ENCODE measurements at regions not wholly inside any gene's neighbourhood (a gene's known extent, or its start where the extent isn't known, plus 50 kb on each side); places are given as distances from the start of the nearest gene placed in this dataset.

DNA sequence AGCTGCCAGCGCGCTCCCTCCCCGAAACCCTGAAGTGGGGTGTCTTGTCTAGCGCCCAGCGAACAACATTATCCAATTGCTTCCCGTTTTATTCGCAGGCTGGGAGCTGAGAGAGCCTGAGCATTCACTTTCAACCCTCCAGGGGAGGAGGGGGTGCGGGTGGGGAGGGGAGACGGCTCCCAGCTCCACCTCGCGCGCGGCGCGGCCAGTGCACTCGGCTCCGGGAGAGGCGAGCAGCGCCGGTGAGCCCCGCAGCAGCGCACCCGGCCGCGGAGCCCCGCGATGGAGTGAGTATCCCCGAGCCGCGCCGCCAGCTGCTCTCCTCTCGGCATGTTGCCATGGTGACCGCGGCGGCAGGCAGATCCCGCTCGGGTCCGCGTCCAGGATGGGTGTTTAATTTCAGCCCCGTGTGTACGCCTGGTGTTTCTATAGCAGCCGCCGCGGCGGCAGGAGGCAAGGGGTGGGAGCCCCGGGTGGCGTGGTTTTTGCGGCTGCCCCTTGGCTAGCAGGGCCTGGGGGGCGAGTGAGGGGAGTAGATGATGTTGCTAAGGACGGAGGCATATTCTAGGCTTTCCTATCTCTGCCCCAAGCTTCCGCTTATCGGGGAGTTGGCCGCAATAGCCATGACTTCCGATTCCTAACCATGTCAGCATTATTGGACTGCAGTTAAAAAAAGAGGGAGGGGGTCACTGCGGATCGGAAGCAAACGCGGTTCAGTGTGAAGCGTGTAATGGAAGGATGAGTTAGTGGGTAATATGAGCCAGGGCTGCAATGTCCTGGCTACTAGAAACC lies 139.2 kb upstream of the PALM2AKAP2 start:
- Histone ChIP-seq H3K9me3 (replicated peaks; ENCODE audit: control insufficient read depth, insufficient read depth, low read length) (no peaks in the 10 kb centered on the region), H3K27ac (ENCODE audit: insufficient read depth, low read depth, low read length) (no peak overlapping the region), H3K36me3 (ENCODE audit: control insufficient read depth in 2 of 2, extremely low read depth in 1 of 2, insufficient read depth in 2 of 2, low read length in 2 of 2) (no peaks in the 10 kb centered on the region), H3K79me2 (ENCODE audit: control insufficient read depth, insufficient read depth, low read length) (no peaks in the 10 kb centered on the region), H4K20me1 (replicated peaks; ENCODE audit: control insufficient read depth, extremely low read depth, insufficient read depth, low read length) (no peaks in the 10 kb centered on the region), H3K9ac (replicated peaks; ENCODE audit: extremely low read depth, insufficient read depth, low read length) (no peak overlapping the region), H3K4me1 (ENCODE audit: control insufficient read depth, extremely low read depth, insufficient read depth, low read length) (no peaks in the 10 kb centered on the region), H3K4me3 (replicated peaks in 1 of 3; ENCODE audit: insufficient read depth in 1 of 3, low read depth in 1 of 3, low read length in 3 of 3) (no peak overlapping the region), H3K4me2 (ENCODE audit: insufficient read depth, low read length) (no peak overlapping the region), H3K27me3 (ENCODE audit: control insufficient read depth in 2 of 2, insufficient read depth in 2 of 2, low read length in 2 of 2) (peaks cover 31 to 34% of the 10 kb centered on the region in 2 experiments), H3K9me1 (replicated peaks; ENCODE audit: control insufficient read depth, extremely low read depth, insufficient read depth, low read length) (no peaks in the 10 kb centered on the region), H2AFZ (ENCODE audit: low read depth, low read length) (no peak overlapping the region)
- no peak for FAIRE-seq
- no peak for DNase-seq (ENCODE audit: low read depth, low spot score)
- TF ChIP-seq POLR2A (IDR thresholded peaks at IDR 0.05; ENCODE audit: low read depth, low read length) (no peak), POLR2AphosphoS5 (IDR thresholded peaks at IDR 0.05; ENCODE audit: insufficient read depth, low read depth, low read length) (no peak), GATA2 (IDR thresholded peaks at IDR 0.05; ENCODE audit: insufficient read depth, insufficient read length, low read depth, low read length) (no peak), JUN (IDR thresholded peaks at IDR 0.05; ENCODE audit: borderline replicate concordance, insufficient read depth, insufficient read length, low read depth) (no peak), MYC (IDR thresholded peaks at IDR 0.05; ENCODE audit: low read depth, low read length) (no peak), EZH2 (IDR thresholded peaks at IDR 0.05; ENCODE audit: borderline replicate concordance, low read depth, low read length, severe bottlenecking) (no peak), FOS (IDR thresholded peaks at IDR 0.05; ENCODE audit: borderline replicate concordance, insufficient read depth, low read length) (no peak)
- TF ChIP-seq, protein P1, sequence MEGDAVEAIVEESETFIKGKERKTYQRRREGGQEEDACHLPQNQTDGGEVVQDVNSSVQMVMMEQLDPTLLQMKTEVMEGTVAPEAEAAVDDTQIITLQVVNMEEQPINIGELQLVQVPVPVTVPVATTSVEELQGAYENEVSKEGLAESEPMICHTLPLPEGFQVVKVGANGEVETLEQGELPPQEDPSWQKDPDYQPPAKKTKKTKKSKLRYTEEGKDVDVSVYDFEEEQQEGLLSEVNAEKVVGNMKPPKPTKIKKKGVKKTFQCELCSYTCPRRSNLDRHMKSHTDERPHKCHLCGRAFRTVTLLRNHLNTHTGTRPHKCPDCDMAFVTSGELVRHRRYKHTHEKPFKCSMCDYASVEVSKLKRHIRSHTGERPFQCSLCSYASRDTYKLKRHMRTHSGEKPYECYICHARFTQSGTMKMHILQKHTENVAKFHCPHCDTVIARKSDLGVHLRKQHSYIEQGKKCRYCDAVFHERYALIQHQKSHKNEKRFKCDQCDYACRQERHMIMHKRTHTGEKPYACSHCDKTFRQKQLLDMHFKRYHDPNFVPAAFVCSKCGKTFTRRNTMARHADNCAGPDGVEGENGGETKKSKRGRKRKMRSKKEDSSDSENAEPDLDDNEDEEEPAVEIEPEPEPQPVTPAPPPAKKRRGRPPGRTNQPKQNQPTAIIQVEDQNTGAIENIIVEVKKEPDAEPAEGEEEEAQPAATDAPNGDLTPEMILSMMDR (IDR thresholded peaks at IDR 0.05; ENCODE audit: extremely low read depth in 1 of 2, insufficient read depth in 1 of 2, low read depth in 1 of 2, low read length in 2 of 2), result no peak
- TF ChIP-seq, protein P2, sequence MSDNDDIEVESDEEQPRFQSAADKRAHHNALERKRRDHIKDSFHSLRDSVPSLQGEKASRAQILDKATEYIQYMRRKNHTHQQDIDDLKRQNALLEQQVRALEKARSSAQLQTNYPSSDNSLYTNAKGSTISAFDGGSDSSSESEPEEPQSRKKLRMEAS (IDR thresholded peaks at IDR 0.05; ENCODE audit: insufficient read depth, insufficient read length), result no peak
- ChIA-PET CTCF (no interaction called here), POLR2A (no interaction called here)
- dilution Hi-C loops (cut with MboI; ENCODE audit: extremely low pct_ligation_motif_present, low sequenced_read_pairs), result no loop called here
- no TSS peak for BruUV-seq (replicated peaks)
- intact Hi-C loops (cut with micrococcal nuclease), result no loop called here

Measured in endothelial cell of umbilical vein (primary cell).